Stomach (tissue), 8 donors: ENCODE measurements at regions not wholly inside any gene's neighbourhood (a gene's known extent, or its start where the extent isn't known, plus 50 kb on each side); places are given as distances from the start of the nearest gene placed in this dataset.

Experiments
- DNase-seq, 2 donors: peaks; one replicate each; pipeline versions ENCODE4 v3.0.0 to v3.0.0-alpha.2; 2013 to 2019
- H3K27ac ChIP-seq, 5 donors: fragments of 200-600 bp in 4 of 5; sonication (generic) in 4 of 5; one replicate each; pipeline ENCODE4 v1.5.1; 2013 to 2019; ENCODE audit warnings: mild to moderate bottlenecking in 1 of 5, moderate library complexity in 1 of 5
- H3K27me3 ChIP-seq, 3 donors: fragments of 200-600 bp; sonication (generic); one replicate each; pipeline ENCODE4 v1.5.1; 2017 to 2019; ENCODE audit warnings: mixed run types in 1 of 3
- H3K36me3 ChIP-seq, 4 donors: fragments of 200-600 bp; sonication (generic); 1 replicate in 3 of 4; 2 replicates in 1 of 4; pipeline ENCODE4 v1.5.1; 2016 to 2019
- H3K4me1 ChIP-seq, 4 donors: fragments of 200-600 bp; sonication (generic); one replicate each; pipeline ENCODE4 v1.5.1; 2016 to 2019
- H3K4me3 ChIP-seq, 4 donors: fragments of 200-600 bp; sonication (generic) in 3 of 4; one replicate each; pipeline ENCODE4 v1.5.1; 2016 to 2019; ENCODE audit warnings: mild to moderate bottlenecking in 1 of 4
- H3K9me3 ChIP-seq, 4 donors: fragments of 200-600 bp; sonication (generic); one replicate each; pipeline ENCODE4 v1.5.1; 2016 to 2019
- EP300 ChIP-seq: sonication (generic); formaldehyde crosslinking; IDR thresholded peaks from one replicate; pipeline ENCODE4 v1.6.1; 2017; ENCODE audit warnings: antibody characterized with exemption
- POLR2A ChIP-seq, 4 donors: fragments of 450-650 bp; IDR thresholded peaks; one replicate each; pipeline ENCODE4 v1.6.1; 2016; ENCODE audit warnings: antibody characterized with exemption in 4 of 4, control low read depth in 2 of 4, mild to moderate bottlenecking in 1 of 4, moderate library complexity in 1 of 4
- POLR2AphosphoS5 ChIP-seq, 3 donors: sonication (generic); formaldehyde crosslinking; IDR thresholded peaks; one replicate each; pipeline ENCODE4 v1.6.1; 2016; ENCODE audit warnings: antibody characterized with exemption in 3 of 3
- WGBS, 5 donors: extraction: QIAGEN DNeasy Blood & Tissue Kit in 3 of 5; methylation state at CpG; one replicate each; pipeline versions ENCODE4 v1.1.5 to v1.1.7; 2013 to 2018; 5-methylcytosine and 5-hydroxymethylcytosine counted together
- intact Hi-C: fragments of 100-400 bp; cut with DNase I; formaldehyde crosslinking; loops from one replicate; pipeline ENCODE4 v1.15.1; 2023; ENCODE audit warnings: low total_unique reads
- TF ChIP-seq, protein P1 (sequence below), 7 experiments: fragments of 450-650 bp in 4 of 7; fragments of 200-600 bp in 3 of 7; sonication (generic) in 3 of 7; IDR thresholded peaks; one replicate each; pipeline ENCODE4 v1.5.1; 2016 to 2019; ENCODE audit warnings: antibody characterized with exemption in 7 of 7, control low read depth in 2 of 7, mild to moderate bottlenecking in 1 of 7
- donor health status: healthy with polysubstance abuse.
- donor health status: Bipolar disorder and iron deficiency.
- donor health status: healthy.

DNA sequence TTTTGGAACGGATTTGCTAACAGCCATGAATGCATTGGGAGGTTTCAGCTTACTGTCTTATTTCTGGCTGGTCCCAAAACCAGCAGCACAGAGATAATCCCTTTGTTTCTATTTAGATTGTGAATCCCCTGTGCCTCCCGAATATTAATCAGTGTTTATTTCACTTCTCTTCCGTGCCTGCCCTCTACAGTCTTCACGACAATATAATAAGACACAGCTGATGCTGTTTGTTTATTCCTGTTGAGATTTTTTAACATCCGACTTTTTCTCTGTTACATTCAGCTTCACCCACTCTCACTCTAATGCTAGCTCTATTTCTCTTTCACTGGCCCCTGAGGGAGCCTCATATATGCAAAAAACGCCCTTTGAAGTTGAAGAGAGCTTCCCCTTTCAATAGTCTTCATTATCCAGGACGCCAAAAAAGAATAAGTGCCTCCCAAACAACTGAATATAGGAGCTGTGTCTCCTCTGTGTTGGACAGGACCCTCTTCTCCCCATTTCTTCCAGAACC is 995.3 kb downstream of the ROBO2 start:
- TF ChIP-seq, protein P1, sequence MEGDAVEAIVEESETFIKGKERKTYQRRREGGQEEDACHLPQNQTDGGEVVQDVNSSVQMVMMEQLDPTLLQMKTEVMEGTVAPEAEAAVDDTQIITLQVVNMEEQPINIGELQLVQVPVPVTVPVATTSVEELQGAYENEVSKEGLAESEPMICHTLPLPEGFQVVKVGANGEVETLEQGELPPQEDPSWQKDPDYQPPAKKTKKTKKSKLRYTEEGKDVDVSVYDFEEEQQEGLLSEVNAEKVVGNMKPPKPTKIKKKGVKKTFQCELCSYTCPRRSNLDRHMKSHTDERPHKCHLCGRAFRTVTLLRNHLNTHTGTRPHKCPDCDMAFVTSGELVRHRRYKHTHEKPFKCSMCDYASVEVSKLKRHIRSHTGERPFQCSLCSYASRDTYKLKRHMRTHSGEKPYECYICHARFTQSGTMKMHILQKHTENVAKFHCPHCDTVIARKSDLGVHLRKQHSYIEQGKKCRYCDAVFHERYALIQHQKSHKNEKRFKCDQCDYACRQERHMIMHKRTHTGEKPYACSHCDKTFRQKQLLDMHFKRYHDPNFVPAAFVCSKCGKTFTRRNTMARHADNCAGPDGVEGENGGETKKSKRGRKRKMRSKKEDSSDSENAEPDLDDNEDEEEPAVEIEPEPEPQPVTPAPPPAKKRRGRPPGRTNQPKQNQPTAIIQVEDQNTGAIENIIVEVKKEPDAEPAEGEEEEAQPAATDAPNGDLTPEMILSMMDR (IDR thresholded peaks at IDR 0.05): no peak
- TF ChIP-seq POLR2AphosphoS5 (IDR thresholded peaks at IDR 0.05) (no peak), POLR2A (IDR thresholded peaks at IDR 0.05) (no peak), EP300 (no peak)
- Histone ChIP-seq H3K36me3 (no peaks in the 10 kb centered on the region), H3K9me3 (peaks cover 0 to 3% (median 0%) of the 10 kb centered on the region in 4 donors), H3K4me1 (no peaks in the 10 kb centered on the region), H3K27ac (no peak overlapping the region), H3K4me3 (no peak overlapping the region), H3K27me3 (no peaks in the 10 kb centered on the region)
- 25 to 40% (median 34%) methylated on average over 7 of the region's 7 CpGs for WGBS, 5 donors
- intact Hi-C loops: no loop called here
- DNase-seq: peak in 1 of 2 donors; percentile 59

DNA sequence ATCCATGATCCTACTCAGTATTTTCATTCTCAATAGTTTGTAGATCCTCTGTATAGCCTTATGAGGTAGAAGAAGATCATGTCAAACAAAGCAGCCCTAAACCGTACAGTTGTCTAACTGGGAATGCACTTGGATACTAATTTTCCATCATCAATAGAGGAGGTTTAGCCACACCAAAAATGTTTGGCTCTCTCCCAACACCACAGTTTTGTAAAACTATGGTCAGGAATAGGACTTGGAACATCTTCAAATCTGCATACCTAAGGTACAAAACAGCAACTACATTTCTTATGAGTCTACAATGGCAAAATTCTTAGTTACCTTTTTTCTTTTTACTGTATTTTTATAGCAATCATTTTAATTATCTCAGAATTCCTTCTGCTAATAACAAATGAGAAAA is 1001.6 kb downstream of the ROBO2 start:
- intact Hi-C loops: no loop called here
- no peak for DNase-seq
- no peak for TF ChIP-seq POLR2A (IDR thresholded peaks at IDR 0.05)
- no peak for TF ChIP-seq POLR2AphosphoS5 (IDR thresholded peaks at IDR 0.05)
- no peak for TF ChIP-seq EP300
- TF ChIP-seq, protein P1 (IDR thresholded peaks at IDR 0.05): no peak
- Histone ChIP-seq H3K27ac (no peak overlapping the region), H3K4me3 (no peak overlapping the region), H3K4me1 (no peaks in the 10 kb centered on the region), H3K27me3 (no peaks in the 10 kb centered on the region), H3K9me3 (no peaks in the 10 kb centered on the region), H3K36me3 (no peaks in the 10 kb centered on the region)
- 53 to 84% (median 75%) methylated on average over 1 of the region's 1 CpG for WGBS, 5 donors

DNA sequence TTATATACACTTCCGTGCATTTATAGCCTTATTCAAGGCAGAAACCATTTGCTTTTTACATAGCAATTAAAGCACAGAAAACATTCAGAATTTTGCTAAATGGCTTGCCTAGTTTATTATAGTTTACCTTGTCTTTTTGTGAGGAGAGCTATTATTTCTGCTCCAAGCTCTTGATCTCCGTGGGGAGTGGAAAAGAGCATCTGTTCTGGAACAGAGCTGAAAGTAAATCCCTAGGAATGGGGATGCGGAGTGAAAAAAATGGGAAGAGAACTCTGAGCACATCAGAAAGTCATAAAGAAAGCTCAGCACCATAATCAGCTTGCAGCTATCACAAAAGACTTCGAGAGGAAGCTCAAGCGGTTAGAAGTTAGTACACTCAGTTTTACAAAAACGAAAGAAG is 1006.7 kb downstream of the ROBO2 start:
- no peak overlapping the region for H3K4me3 ChIP-seq
- no peak overlapping the region for H3K27ac ChIP-seq
- no peak for DNase-seq
- H3K9me3 ChIP-seq: no peaks in the 10 kb centered on the region
- intact Hi-C loops: no loop called here
- no peaks in the 10 kb centered on the region for H3K27me3 ChIP-seq
- TF ChIP-seq POLR2AphosphoS5 (IDR thresholded peaks at IDR 0.05) (no peak), POLR2A (IDR thresholded peaks at IDR 0.05) (no peak), EP300 (no peak)
- TF ChIP-seq, protein P1 (IDR thresholded peaks at IDR 0.05): no peak
- WGBS, 5 donors: 86 to 91% (median 90%) methylated on average over 6 of the region's 6 CpGs
- no peaks in the 10 kb centered on the region for H3K4me1 ChIP-seq
- H3K36me3 ChIP-seq: no peaks in the 10 kb centered on the region

DNA sequence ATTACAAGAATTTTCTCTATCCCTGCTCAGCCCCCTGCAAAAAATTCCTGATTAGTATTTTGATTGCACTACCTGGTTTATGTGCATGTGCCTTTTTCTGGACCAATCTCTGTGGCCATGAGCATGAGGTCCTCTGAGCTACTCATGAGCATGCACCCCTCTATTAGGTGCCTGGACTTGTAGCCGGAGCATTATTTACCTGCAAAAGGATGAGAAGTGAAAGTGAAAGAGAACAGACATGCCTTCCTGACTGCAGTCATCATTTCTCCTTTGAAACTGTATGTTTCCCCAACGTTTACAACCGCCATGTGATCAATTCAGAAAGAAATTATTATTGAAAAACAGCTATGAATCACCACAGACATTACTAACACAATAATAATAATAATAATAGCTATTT is 1008.8 kb downstream of the ROBO2 start:
- no peak overlapping the region for H3K4me3 ChIP-seq
- H3K36me3 ChIP-seq: no peaks in the 10 kb centered on the region
- intact Hi-C loops: no loop called here
- no peaks in the 10 kb centered on the region for H3K9me3 ChIP-seq
- no peak for DNase-seq
- no peaks in the 10 kb centered on the region for H3K27me3 ChIP-seq
- WGBS, 5 donors: 49 to 59% (median 56%) methylated on average over 3 of the region's 3 CpGs
- TF ChIP-seq, protein P1 (IDR thresholded peaks at IDR 0.05): no peak
- TF ChIP-seq EP300: no peak
- no peak for TF ChIP-seq POLR2AphosphoS5 (IDR thresholded peaks at IDR 0.05)
- TF ChIP-seq POLR2A (IDR thresholded peaks at IDR 0.05): no peak
- no peak overlapping the region for H3K27ac ChIP-seq
- H3K4me1 ChIP-seq: no peaks in the 10 kb centered on the region
